ENCODE measurements at regions not wholly inside any gene's neighbourhood (a gene's known extent, or its start where the extent isn't known, plus 50 kb on each side); places are given as distances from the start of the nearest gene placed in this dataset.
"Not testable (repeated sequence)": the region's sequence is repeated elsewhere in the genome, so short reads cannot be mapped to it uniquely, and the experiment has no call there.

DNA sequence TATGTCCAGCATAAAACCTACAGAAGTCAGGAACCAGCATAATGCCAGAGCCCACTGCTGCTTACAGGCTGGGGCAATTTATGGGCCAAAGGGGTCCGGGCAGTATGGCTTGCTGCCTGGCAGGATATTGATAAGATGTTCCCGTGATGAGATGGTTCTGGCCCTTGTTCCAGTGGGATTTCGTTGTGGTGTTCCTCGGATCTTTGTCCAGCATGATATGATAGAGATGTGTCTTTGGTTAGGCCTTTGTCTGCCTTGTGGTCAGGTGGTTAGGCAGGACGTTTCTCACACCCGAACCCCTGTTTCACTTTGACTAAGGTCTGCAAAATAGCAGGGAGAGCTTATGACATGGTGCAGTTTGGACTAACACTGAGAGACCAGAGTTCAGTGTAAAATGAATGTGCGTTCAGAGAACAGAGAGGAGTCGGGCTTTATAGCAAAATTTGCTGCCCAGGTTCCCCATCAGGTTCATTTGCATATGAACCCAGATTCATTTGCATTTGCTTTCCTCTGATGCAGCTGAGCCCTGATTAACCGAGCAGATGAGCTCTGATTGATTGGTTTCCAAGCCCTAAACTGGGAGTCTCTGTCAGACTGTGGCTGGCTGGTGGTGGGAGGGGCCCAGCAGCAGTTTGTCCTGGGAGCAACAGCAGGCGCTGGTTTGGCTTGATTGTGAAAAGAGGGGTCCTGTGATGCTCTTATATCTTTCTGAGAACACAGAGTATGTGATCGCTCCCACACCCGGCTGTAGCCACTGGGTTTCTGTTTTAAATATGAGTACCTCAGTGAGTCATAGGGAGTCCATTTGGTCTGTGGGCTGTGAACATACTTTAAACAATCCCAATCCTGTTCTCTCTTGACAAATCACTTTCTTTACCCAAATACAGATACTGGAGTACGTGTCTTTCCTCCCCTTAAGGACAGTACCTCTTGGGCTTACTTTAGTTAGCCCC, 156.3 kb upstream of the PZP start:
- Histone ChIP-seq H3K27ac (no peak overlapping the region), H3K4me1 (ENCODE audit: control insufficient read depth in 1 of 2, low read depth in 2 of 2) (no peaks in the 10 kb centered on the region), H3K4me3 (no peak overlapping the region), H3K9me3 (no peaks in the 10 kb centered on the region), H3K27me3 (replicated peaks; ENCODE audit: insufficient read depth) (no peaks in the 10 kb centered on the region), H3K36me3 (no peaks in the 10 kb centered on the region)
- no peak for ATAC-seq (ENCODE audit: insufficient number of reproducible peaks, low FRiP score, low read depth)
- DNase-seq (ENCODE audit: low spot score), result no peak
- TF ChIP-seq, protein P1, sequence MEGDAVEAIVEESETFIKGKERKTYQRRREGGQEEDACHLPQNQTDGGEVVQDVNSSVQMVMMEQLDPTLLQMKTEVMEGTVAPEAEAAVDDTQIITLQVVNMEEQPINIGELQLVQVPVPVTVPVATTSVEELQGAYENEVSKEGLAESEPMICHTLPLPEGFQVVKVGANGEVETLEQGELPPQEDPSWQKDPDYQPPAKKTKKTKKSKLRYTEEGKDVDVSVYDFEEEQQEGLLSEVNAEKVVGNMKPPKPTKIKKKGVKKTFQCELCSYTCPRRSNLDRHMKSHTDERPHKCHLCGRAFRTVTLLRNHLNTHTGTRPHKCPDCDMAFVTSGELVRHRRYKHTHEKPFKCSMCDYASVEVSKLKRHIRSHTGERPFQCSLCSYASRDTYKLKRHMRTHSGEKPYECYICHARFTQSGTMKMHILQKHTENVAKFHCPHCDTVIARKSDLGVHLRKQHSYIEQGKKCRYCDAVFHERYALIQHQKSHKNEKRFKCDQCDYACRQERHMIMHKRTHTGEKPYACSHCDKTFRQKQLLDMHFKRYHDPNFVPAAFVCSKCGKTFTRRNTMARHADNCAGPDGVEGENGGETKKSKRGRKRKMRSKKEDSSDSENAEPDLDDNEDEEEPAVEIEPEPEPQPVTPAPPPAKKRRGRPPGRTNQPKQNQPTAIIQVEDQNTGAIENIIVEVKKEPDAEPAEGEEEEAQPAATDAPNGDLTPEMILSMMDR (IDR thresholded peaks at IDR 0.05), result no peak

DNA sequence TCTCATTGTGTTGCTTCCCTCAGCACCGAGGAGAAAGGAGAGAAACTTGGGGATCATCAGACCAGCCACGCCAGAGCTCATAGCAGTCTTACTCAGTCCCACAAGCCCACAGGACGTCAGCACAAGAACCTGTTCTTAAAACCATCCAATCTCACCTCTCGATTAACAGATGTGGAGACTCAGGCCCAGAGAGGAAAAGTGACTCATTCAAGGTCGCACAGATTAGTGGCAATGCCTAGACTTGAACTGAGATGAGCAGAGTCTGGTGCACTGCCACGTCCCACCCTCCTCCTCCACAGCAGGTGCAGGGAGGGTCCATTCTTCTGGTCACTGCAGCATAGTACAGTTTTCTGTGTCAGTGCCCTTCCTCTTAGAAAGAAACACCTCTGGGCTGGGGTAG, 154.9 kb upstream of the PZP start:
- Histone ChIP-seq H3K27ac (no peak overlapping the region), H3K4me3 (no peak overlapping the region), H3K4me1 (ENCODE audit: control insufficient read depth in 1 of 2, low read depth in 2 of 2) (no peaks in the 10 kb centered on the region), H3K36me3 (no peaks in the 10 kb centered on the region), H3K27me3 (replicated peaks; ENCODE audit: insufficient read depth) (no peaks in the 10 kb centered on the region), H3K9me3 (no peaks in the 10 kb centered on the region)
- DNase-seq (ENCODE audit: low spot score) (no peak), ATAC-seq (ENCODE audit: insufficient number of reproducible peaks, low FRiP score, low read depth) (no peak)
- TF ChIP-seq, protein P1 (IDR thresholded peaks at IDR 0.05), result no peak

DNA sequence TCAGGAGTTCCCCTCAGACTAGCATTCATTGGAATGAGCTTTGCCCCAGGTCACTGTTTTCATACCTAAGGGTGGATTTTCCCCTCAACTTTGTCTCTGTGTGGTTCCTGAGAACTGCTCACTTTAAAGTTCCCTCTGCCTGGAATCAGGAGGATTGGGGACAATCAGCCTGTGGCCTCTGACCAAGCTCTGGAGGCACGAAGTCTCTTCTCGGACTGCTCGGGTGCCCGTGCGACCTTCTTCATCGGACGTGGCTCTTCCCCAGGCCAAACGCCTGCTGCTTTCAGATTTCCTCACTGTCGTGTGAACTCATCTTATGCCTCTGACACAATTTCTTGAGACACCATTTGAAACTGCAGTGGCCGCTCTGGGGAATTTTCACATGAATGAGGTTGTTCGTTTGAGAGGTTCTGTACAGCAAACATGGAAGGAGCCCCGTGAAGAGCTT, 153.7 kb upstream of the PZP start:
- no peak for ATAC-seq (ENCODE audit: insufficient number of reproducible peaks, low FRiP score, low read depth)
- Histone ChIP-seq H3K9me3 (no peaks in the 10 kb centered on the region), H3K4me3 (no peak overlapping the region), H3K27me3 (replicated peaks; ENCODE audit: insufficient read depth) (no peaks in the 10 kb centered on the region), H3K27ac (no peak overlapping the region), H3K4me1 (ENCODE audit: control insufficient read depth in 1 of 2, low read depth in 2 of 2) (no peaks in the 10 kb centered on the region), H3K36me3 (no peaks in the 10 kb centered on the region)
- DNase-seq (ENCODE audit: low spot score), result no peak
- TF ChIP-seq, protein P1 (IDR thresholded peaks at IDR 0.05), result no peak

DNA sequence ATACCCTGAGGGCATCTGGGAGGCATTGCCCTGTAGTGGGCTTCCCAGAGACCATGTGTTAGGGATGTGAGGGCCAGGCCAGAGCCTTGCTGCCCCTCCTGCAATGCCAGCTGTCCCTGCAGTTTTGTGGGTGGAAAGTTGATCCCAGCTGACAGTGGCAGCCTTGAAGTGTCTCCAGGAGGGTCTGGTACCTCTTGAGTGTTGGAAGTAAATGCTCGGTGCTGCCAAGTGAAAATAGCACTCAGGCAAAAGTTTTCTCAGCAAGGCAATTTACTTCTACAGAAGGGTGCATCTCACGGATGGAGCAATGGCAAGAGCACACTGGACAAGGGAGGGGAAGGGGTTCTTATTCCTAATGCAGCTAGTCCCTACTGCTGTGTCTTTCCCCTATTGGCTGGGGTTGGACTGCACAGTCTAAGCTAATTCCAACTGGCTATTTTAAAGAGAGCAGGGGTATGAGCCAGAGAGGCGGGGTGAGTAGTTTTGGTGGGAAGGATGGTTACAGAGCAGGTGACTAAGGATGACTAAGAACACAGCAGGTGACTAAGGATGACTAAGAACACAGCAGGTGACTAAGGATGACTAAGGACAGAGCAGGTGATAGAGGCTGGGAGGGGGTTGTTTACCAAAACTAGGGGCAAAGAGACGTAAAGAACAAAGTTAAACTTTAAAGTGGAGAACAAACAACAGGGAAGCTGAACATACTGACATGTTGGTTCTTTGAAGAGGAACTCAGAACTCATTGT, 146.0 kb upstream of the PZP start:
- H3K27ac ChIP-seq; H3K4me1 ChIP-seq (ENCODE audit: control insufficient read depth in 1 of 2, low read depth in 2 of 2); DNase-seq (ENCODE audit: low spot score); H3K36me3 ChIP-seq; H3K4me3 ChIP-seq; ATAC-seq (ENCODE audit: insufficient number of reproducible peaks, low FRiP score, low read depth); H3K27me3 ChIP-seq (replicated peaks; ENCODE audit: insufficient read depth): not testable (repeated sequence)
- peaks cover 12% of the 10 kb centered on the region for H3K9me3 ChIP-seq

DNA sequence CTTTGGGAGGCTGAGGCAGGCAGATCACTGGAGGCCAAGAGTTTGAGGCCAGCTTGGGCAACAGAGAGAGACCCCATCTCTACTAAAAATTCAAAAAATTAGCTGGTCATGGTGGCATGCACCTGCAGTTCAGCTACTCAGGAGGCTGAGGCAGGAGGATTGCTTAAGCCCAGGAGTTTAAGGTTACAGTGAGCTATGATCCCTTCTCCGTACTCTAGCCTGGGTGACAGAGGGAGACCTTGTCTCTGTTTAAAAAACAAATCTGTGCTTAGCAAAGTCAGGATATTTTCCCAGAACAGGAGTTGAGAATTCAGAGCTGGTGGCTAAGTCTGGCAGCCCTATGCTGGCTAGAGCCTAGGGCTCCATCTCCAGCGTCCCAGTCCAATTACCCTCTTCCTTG, 142.9 kb upstream of the PZP start:
- Histone ChIP-seq H3K9me3 (peaks cover 12% of the 10 kb centered on the region), H3K36me3 (no peaks in the 10 kb centered on the region), H3K27me3 (replicated peaks; ENCODE audit: insufficient read depth) (no peaks in the 10 kb centered on the region), H3K4me3 (no peak overlapping the region), H3K27ac (no peak overlapping the region), H3K4me1 (ENCODE audit: control insufficient read depth in 1 of 2, low read depth in 2 of 2) (no peaks in the 10 kb centered on the region)
- ATAC-seq (ENCODE audit: insufficient number of reproducible peaks, low FRiP score, low read depth), result no peak
- TF ChIP-seq, protein P1 (IDR thresholded peaks at IDR 0.05), result no peak
- DNase-seq (ENCODE audit: low spot score), result no peak
